Right lobe of liver (tissue), 4 donors: ENCODE measurements at regions not wholly inside any gene's neighbourhood (a gene's known extent, or its start where the extent isn't known, plus 50 kb on each side); places are given as distances from the start of the nearest gene placed in this dataset.

Source experiments
- CTCF ChIP-seq, 4 donors: fragments of 200-600 bp in 3 of 4; fragments of 450-650 bp in 1 of 4; IDR thresholded peaks; one replicate each; pipeline versions ENCODE4 v1.5.1 to v1.8.0; 2016 to 2022; ENCODE audit warnings: antibody characterized with exemption in 4 of 4, mild to moderate bottlenecking in 2 of 4
- POLR2A ChIP-seq: fragments of 450-650 bp; IDR thresholded peaks from one replicate; pipeline ENCODE4 v1.6.1; 2017; ENCODE audit warnings: antibody characterized with exemption, mild to moderate bottlenecking
- donor health status: DM: no; HTN: no; CAD: no.
- donor health status: DM: no; HTN: no; CAD: no.
- donor health status: DM: no; HTN: yes; CAD: no.

GRCh38 chr11:116375221-116375620 lies 397.6 kb downstream of the BUD13 start:
- no peak for TF ChIP-seq POLR2A
- no peak for TF ChIP-seq CTCF (IDR thresholded peaks at IDR 0.05)
